ENCODE measurements at regions not wholly inside any gene's neighbourhood (a gene's known extent, or its start where the extent isn't known, plus 50 kb on each side); places are given as distances from the start of the nearest gene placed in this dataset.

DNA sequence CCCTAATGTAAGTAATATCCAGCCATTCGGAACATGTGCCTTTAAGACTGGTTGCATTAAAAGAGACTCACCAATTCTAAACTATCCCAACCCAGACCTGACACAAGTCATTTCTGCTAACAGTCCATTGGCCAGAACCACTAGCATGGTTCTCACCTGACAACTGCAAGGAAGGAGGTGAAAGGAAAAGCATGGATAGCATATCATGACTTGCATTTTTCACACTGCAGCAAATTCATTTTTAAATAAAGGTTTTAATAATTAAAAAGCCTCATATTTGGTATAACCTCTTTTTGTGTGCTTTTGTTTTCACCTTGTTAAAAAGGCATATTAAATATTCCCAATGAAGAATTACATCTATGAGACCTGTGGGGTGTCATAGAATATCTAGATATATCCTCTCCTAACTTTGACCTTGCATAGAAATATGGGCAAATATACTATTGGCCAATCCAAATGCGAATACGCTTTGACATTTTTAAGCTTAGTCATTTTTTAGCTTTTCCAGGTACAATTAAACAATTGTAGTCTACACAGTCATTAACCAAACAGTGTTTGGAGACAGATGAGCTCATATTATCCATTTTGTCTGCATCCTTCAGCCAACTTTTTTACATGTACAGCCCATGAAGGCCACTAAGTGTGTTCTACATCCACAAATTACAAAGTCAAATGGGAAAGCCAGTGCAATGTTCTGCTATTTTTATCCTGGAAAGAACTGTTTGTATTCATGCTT is 295.3 kb downstream of the PDGFC start:
- no peaks in the 10 kb centered on the region for H3K4me1 ChIP-seq (ENCODE audit: insufficient read depth, low read length)
- H3K9ac ChIP-seq (ENCODE audit: low read depth, low read length), result no peak overlapping the region
- no peak for TF ChIP-seq EZH2 (IDR thresholded peaks at IDR 0.05; ENCODE audit: borderline replicate concordance, low read depth, low read length, severe bottlenecking)
- TF ChIP-seq, protein P1, sequence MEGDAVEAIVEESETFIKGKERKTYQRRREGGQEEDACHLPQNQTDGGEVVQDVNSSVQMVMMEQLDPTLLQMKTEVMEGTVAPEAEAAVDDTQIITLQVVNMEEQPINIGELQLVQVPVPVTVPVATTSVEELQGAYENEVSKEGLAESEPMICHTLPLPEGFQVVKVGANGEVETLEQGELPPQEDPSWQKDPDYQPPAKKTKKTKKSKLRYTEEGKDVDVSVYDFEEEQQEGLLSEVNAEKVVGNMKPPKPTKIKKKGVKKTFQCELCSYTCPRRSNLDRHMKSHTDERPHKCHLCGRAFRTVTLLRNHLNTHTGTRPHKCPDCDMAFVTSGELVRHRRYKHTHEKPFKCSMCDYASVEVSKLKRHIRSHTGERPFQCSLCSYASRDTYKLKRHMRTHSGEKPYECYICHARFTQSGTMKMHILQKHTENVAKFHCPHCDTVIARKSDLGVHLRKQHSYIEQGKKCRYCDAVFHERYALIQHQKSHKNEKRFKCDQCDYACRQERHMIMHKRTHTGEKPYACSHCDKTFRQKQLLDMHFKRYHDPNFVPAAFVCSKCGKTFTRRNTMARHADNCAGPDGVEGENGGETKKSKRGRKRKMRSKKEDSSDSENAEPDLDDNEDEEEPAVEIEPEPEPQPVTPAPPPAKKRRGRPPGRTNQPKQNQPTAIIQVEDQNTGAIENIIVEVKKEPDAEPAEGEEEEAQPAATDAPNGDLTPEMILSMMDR (IDR thresholded peaks at IDR 0.05; ENCODE audit: borderline replicate concordance, extremely low read depth, low read length, poor library complexity, severe bottlenecking), result no peak
- DNase-seq (no peak), ATAC-seq (ENCODE audit: insufficient read depth, low read depth) (no peak)
- H3K27me3 ChIP-seq (ENCODE audit: insufficient read depth, low read length, poor library complexity), result no peaks in the 10 kb centered on the region
- H3K9me3 ChIP-seq (ENCODE audit: insufficient read depth, low read length, severe bottlenecking), result no peaks in the 10 kb centered on the region
- no peak overlapping the region for H3K4me3 ChIP-seq (ENCODE audit: low read depth in 1 of 2, low read length in 2 of 2)
- no peaks in the 10 kb centered on the region for H4K20me1 ChIP-seq (ENCODE audit: insufficient read depth, low read length)
- no peaks in the 10 kb centered on the region for H3K79me2 ChIP-seq (ENCODE audit: insufficient read depth, low read length)
- no peak overlapping the region for H3K27ac ChIP-seq (ENCODE audit: low read length)
- H3K36me3 ChIP-seq (ENCODE audit: insufficient read depth, low read length), result no peaks in the 10 kb centered on the region
- H2AFZ ChIP-seq (ENCODE audit: low read depth, low read length), result no peak overlapping the region
- no peak overlapping the region for H3K4me2 ChIP-seq (ENCODE audit: insufficient read depth, low read length)

DNA sequence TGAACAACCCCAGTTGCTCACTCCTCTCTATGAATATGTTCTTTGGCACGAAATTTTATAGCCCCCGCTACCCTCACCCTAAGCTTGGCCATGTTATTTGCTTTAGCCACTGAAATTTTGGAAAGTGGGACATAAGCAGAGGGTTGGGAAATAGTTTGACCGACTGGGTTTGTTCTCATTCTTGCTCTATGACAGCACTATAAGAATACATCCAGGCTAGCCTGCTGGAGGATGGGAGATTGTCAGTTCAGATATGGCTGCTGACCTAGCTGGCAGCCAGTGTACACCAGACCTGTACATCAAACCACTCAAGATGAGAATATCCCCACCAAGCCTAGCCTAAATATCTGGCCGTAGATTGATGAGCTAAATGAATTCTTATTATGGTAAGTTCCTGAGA is 298.1 kb downstream of the PDGFC start:
- Histone ChIP-seq H3K36me3 (ENCODE audit: insufficient read depth, low read length) (no peaks in the 10 kb centered on the region), H3K9ac (ENCODE audit: low read depth, low read length) (no peak overlapping the region), H3K9me3 (ENCODE audit: insufficient read depth, low read length, severe bottlenecking) (no peaks in the 10 kb centered on the region), H2AFZ (ENCODE audit: low read depth, low read length) (no peak overlapping the region), H3K4me2 (ENCODE audit: insufficient read depth, low read length) (no peak overlapping the region), H3K4me3 (ENCODE audit: low read depth in 1 of 2, low read length in 2 of 2) (no peak overlapping the region), H3K4me1 (ENCODE audit: insufficient read depth, low read length) (no peaks in the 10 kb centered on the region), H4K20me1 (ENCODE audit: insufficient read depth, low read length) (no peaks in the 10 kb centered on the region), H3K27me3 (ENCODE audit: insufficient read depth, low read length, poor library complexity) (no peaks in the 10 kb centered on the region), H3K79me2 (ENCODE audit: insufficient read depth, low read length) (no peaks in the 10 kb centered on the region), H3K27ac (ENCODE audit: low read length) (no peak overlapping the region)
- no peak for ATAC-seq (ENCODE audit: insufficient read depth, low read depth)
- TF ChIP-seq, protein P1 (IDR thresholded peaks at IDR 0.05; ENCODE audit: borderline replicate concordance, extremely low read depth, low read length, poor library complexity, severe bottlenecking), result no peak
- no peak for TF ChIP-seq EZH2 (IDR thresholded peaks at IDR 0.05; ENCODE audit: borderline replicate concordance, low read depth, low read length, severe bottlenecking)
- no peak for DNase-seq

DNA sequence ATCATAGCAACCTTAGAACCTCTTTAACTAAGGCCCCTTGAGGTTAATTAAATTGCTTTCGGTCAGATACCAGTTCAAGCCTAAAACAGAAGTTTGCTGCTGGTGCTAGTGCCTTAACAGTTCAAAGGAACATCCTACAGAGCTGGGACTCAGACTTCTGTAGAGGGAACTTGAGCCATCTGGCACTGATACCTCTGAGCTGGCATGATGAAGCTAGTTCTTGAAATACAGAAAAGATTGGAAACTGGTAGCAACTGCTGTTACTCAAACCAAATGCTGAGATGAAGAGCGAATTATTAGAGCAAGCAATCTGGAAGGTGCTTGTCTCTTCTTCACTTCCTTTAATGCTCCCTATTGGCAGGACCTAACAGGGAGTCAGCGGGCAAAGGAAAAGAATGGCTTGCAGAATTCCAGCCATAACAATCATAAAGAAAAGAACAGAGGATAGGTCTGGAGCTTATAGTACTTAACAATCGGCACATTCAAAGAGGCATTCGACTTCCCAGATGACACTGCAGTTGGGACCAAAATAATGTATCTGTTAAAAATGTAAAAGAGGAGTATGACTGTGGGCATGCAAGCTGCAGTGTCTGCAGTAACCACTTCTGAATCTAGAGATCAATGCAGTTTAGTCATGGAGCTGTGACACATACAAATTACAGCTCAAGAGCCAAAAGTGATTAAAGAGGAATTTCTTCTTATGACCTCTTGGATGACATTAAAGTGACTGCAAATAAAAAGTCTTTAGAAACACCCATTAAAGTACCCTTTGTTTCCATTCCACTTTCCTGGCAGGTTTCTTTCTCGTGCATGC is 298.9 kb downstream of the PDGFC start:
- H3K9ac ChIP-seq (ENCODE audit: low read depth, low read length), result no peak overlapping the region
- TF ChIP-seq EZH2 (IDR thresholded peaks at IDR 0.05; ENCODE audit: borderline replicate concordance, low read depth, low read length, severe bottlenecking), result no peak
- TF ChIP-seq, protein P1 (IDR thresholded peaks at IDR 0.05; ENCODE audit: borderline replicate concordance, extremely low read depth, low read length, poor library complexity, severe bottlenecking), result no peak
- H3K4me1 ChIP-seq (ENCODE audit: insufficient read depth, low read length), result no peaks in the 10 kb centered on the region
- no peaks in the 10 kb centered on the region for H4K20me1 ChIP-seq (ENCODE audit: insufficient read depth, low read length)
- H3K27me3 ChIP-seq (ENCODE audit: insufficient read depth, low read length, poor library complexity), result no peaks in the 10 kb centered on the region
- H3K4me3 ChIP-seq (ENCODE audit: low read depth in 1 of 2, low read length in 2 of 2), result no peak overlapping the region
- no peaks in the 10 kb centered on the region for H3K9me3 ChIP-seq (ENCODE audit: insufficient read depth, low read length, severe bottlenecking)
- ATAC-seq (ENCODE audit: insufficient read depth, low read depth) (no peak), DNase-seq (no peak)
- no peaks in the 10 kb centered on the region for H3K79me2 ChIP-seq (ENCODE audit: insufficient read depth, low read length)
- H2AFZ ChIP-seq (ENCODE audit: low read depth, low read length), result no peak overlapping the region
- H3K36me3 ChIP-seq (ENCODE audit: insufficient read depth, low read length), result no peaks in the 10 kb centered on the region
- H3K4me2 ChIP-seq (ENCODE audit: insufficient read depth, low read length), result no peak overlapping the region
- H3K27ac ChIP-seq (ENCODE audit: low read length), result no peak overlapping the region
